ENCODE measurements at regions not wholly inside any gene's neighbourhood (a gene's known extent, or its start where the extent isn't known, plus 50 kb on each side); places are given as distances from the start of the nearest gene placed in this dataset.

- TF ChIP-seq EP300 (conservative IDR thresholded peaks at IDR 0.05; ENCODE audit: poor library complexity, severe bottlenecking) (no peak), CTCF (IDR thresholded peaks at IDR 0.05; ENCODE audit: poor library complexity, severe bottlenecking) (no peak), RAD21 (conservative IDR thresholded peaks at IDR 0.05) (no peak), POLR2AphosphoS5 (IDR thresholded peaks at IDR 0.05) (no peak), REST (IDR thresholded peaks at IDR 0.05; ENCODE audit: borderline replicate concordance) (no peak), EZH2 (IDR thresholded peaks at IDR 0.05; ENCODE audit: borderline replicate concordance, insufficient read depth, low read length, poor library complexity, severe bottlenecking) (no peak)
Measured at GRCh38 chr13:70457474-70457873, 349.2 kb upstream of the KLHL1 start.

Data from neural cell (in vitro differentiated cells).